ENCODE measurements at regions not wholly inside any gene's neighbourhood (a gene's known extent, or its start where the extent isn't known, plus 50 kb on each side); places are given as distances from the start of the nearest gene placed in this dataset.

DNA sequence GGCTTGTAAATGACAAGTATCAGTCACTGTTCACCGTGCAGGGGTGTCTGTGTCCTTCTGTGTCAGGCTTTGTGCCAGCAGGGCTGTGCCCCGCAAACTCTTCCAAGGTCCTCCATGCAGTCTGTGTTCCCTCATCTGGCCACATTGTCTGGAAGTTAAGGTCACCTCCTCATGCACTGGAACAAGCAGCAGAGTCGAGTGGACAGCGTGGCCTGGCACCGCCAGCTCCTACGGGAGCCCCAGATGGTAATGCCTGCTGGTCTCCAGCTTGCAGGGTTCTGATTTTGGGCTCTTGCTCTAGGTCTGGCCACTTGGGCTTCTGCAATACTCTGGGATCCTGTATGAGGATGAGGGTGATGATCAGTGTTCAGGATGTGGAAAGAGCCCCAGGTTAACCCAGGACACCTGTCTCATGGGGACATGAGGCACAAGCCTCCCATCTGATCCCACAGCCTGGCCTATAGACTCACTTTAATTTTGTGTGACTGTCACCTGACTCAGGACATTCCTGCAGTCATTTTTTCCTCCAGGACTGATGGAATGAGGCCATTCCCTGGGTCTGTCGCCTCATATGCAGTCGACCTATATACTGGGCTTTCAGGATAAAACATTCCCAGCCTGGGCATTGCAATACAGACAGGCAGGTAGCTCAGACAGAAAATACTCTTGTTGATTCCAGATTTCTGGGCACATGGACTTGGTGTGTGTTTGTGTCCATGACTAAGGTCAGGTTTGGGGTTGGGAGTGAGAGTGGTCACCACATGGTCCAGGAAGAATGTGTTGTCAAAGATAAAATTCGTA lies 106.3 kb upstream of the TOP3B start:
- DNase-seq (ENCODE audit: extremely low spot score, unreplicated experiment): no peak
- TF ChIP-seq, protein P1, sequence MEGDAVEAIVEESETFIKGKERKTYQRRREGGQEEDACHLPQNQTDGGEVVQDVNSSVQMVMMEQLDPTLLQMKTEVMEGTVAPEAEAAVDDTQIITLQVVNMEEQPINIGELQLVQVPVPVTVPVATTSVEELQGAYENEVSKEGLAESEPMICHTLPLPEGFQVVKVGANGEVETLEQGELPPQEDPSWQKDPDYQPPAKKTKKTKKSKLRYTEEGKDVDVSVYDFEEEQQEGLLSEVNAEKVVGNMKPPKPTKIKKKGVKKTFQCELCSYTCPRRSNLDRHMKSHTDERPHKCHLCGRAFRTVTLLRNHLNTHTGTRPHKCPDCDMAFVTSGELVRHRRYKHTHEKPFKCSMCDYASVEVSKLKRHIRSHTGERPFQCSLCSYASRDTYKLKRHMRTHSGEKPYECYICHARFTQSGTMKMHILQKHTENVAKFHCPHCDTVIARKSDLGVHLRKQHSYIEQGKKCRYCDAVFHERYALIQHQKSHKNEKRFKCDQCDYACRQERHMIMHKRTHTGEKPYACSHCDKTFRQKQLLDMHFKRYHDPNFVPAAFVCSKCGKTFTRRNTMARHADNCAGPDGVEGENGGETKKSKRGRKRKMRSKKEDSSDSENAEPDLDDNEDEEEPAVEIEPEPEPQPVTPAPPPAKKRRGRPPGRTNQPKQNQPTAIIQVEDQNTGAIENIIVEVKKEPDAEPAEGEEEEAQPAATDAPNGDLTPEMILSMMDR (conservative IDR thresholded peaks at IDR 0.05): no peak
- no peak overlapping the region for H3K4me3 Mint-ChIP-seq
- no peaks in the 10 kb centered on the region for H3K9me3 Mint-ChIP-seq
- H3K27ac Mint-ChIP-seq: no peak overlapping the region
- H3K4me1 Mint-ChIP-seq (ENCODE audit: unreplicated experiment): no peaks in the 10 kb centered on the region
- H3K27me3 Mint-ChIP-seq: peaks cover 69% of the 10 kb centered on the region
- H3K36me3 Mint-ChIP-seq: no peaks in the 10 kb centered on the region

DNA sequence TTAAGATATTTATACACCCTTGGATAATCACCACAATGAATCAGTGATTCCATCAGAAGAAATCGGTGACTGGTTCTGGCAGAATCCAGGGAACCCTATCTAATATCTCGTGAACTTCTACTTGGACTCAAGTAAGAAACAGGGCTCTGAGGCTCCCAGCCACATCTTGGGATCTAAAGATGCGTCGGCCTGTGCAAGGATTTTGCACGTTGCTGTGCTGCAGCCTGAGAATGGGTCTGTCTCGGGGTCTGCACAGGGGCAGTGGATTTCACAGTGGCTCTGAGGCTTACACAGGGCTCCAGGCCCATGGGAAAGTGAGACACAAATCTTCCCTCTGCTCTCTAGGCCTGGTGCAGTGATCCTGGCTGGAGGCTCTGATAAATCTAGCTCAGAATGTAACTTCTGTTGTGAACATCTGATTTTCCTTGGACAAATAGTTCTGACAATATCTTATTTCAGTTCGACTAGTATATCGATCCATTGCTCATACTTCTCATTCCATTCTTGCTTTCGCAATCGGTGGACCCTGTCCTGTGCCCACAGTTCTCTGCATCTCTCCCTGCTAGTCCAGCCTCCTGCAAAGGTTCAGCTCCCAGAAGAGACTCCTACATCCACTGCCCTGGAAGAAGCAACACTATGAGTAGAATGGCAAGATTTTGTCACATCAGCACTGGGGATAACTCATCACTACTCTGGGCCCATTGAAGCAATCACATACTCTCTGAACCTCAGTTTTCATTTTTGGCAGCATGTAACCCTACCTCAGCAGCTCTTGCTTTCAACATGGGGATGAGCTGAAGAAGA lies 105.5 kb upstream of the TOP3B start:
- Mint-ChIP-seq H3K9me3 (no peaks in the 10 kb centered on the region), H3K36me3 (no peaks in the 10 kb centered on the region), H3K4me3 (no peak overlapping the region), H3K27ac (no peak overlapping the region), H3K27me3 (peaks cover 69% of the 10 kb centered on the region), H3K4me1 (ENCODE audit: unreplicated experiment) (no peaks in the 10 kb centered on the region)
- TF ChIP-seq, protein P1 (conservative IDR thresholded peaks at IDR 0.05): no peak
- no peak for DNase-seq (ENCODE audit: extremely low spot score, unreplicated experiment)

DNA sequence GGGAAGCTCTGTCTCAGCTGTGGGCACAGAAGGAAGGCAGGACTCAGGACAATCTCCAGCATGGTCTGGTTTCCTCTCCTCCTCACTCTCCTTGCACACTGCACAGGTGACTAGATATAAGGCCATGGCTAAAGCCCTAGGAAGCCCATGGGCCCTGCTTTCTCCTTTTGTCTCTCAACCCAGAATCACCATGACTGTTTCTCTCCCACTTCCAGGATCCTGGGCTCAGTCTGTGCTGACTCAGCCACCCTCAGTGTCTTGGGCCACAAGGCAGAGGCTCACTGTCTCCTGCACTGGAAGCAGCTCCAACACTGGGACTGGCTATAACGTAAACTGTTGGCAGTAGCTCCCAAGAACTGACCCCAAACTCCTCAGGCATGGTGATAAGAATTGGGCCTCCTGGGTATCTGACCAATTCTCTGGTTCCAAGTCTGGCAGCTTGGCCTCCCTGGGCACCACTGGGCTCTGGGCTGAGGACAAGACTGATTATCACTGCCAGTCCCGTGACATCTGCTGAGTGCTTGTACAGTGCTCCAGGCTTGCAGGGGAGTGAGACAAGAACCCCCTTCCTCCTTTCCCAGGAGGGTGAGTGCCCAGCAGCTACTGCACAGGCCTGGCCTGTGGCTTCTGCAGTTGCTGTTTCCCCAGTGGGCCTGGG lies 104.0 kb upstream of the TOP3B start:
- no peak overlapping the region for H3K27ac Mint-ChIP-seq
- H3K4me1 Mint-ChIP-seq (ENCODE audit: unreplicated experiment): no peaks in the 10 kb centered on the region
- no peaks in the 10 kb centered on the region for H3K36me3 Mint-ChIP-seq
- no peak for DNase-seq (ENCODE audit: extremely low spot score, unreplicated experiment)
- TF ChIP-seq, protein P1 (conservative IDR thresholded peaks at IDR 0.05): no peak
- peaks cover 71% of the 10 kb centered on the region for H3K27me3 Mint-ChIP-seq
- no peak overlapping the region for H3K4me3 Mint-ChIP-seq
- H3K9me3 Mint-ChIP-seq: no peaks in the 10 kb centered on the region

DNA sequence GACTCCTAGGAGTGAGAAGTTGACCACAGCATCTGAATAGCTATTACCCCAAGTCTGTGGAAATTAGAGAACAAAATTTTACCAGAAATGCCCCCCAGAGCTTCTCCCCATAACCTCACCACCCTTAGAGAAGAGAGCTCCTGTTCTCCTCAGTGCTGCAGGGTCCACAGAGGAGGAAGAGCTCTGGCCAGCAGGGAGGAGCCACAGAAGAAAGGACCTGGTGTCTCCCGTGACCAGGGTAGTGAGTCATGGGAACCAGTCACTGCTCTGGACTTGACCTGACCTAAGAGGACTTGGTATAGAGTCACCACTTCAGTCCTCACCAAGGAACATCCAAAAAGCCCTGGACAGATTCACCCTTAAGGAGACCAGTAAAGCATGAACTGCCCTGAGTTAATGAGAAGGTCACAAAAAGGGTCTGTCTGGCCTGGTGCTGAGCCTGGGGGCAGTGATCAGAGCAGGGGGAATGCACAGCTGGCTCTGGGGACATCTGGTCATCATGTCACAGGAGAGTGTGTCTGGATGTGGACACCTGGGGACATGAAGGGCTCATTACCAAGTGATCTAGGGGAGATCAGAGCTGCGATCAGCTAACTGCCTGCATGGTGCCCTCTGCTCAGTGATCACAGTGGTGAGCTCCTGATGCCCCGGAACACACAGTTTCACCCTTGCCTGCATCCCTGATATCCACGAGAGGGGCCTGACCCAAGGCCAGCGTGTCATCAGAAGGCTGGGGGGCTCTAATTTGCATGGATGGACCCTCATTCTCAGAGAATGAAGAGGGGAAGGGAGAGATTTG lies 103.3 kb upstream of the TOP3B start:
- H3K27ac Mint-ChIP-seq: no peak overlapping the region
- peaks cover 72% of the 10 kb centered on the region for H3K27me3 Mint-ChIP-seq
- no peaks in the 10 kb centered on the region for H3K4me1 Mint-ChIP-seq (ENCODE audit: unreplicated experiment)
- H3K4me3 Mint-ChIP-seq: no peak overlapping the region
- H3K9me3 Mint-ChIP-seq: no peaks in the 10 kb centered on the region
- H3K36me3 Mint-ChIP-seq: no peaks in the 10 kb centered on the region
- no peak for DNase-seq (ENCODE audit: extremely low spot score, unreplicated experiment)
- TF ChIP-seq, protein P1 (conservative IDR thresholded peaks at IDR 0.05): no peak

DNA sequence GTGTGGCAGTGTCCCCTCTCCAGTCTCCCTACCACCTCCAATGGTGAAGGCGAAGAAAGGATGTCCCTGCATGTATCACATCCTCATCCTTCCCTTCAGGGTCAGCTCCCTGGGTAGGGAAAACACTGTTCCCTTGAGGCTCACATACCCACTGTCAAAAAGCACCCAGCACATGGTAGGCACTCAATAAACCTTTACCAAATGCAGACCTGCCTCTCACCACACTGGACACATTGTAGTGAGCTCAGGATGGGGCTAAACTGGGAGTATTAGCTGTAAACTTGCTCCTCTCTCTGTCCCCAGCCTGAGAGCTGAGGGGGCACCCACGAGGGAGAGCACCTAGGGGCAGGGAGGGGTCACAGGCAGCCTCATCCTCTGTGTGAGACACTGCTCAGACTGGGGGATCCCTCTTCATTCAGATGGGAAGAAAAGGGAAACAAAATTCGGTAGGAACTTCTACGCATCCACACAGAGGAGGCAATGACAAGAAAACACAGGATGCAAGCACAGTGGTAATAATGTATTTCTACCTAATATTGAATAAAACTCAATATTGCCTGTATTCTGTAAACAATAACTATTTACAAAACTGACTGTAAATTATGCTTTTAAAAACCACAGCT lies 101.6 kb upstream of the TOP3B start:
- H3K27me3 Mint-ChIP-seq: peaks cover 75% of the 10 kb centered on the region
- DNase-seq (ENCODE audit: extremely low spot score, unreplicated experiment): no peak
- H3K27ac Mint-ChIP-seq: no peak overlapping the region

More for the DNA sequence above, 101.6 kb upstream of the TOP3B start:
- TF ChIP-seq, protein P1 (conservative IDR thresholded peaks at IDR 0.05): no peak
- Mint-ChIP-seq H3K36me3 (no peaks in the 10 kb centered on the region), H3K4me1 (ENCODE audit: unreplicated experiment) (no peaks in the 10 kb centered on the region), H3K9me3 (no peaks in the 10 kb centered on the region), H3K4me3 (no peak overlapping the region)

Measured in type B pancreatic cell (in vitro differentiated cells).